Activated CD8-positive, alpha-beta memory T cell treated with anti-CD3 and anti-CD28 coated beads, Interleukin-2, amount 50 U/mL, for 1 hour (primary cell): ENCODE measurements at regions not wholly inside any gene's neighbourhood (a gene's known extent, or its start where the extent isn't known, plus 50 kb on each side); places are given as distances from the start of the nearest gene placed in this dataset.
"Not testable (repeated sequence)": the region's sequence is repeated elsewhere in the genome, so short reads cannot be mapped to it uniquely, and the experiment has no call there.

Experiments
- DNase-seq: peaks from one replicate; pipeline ENCODE4 v3.0.0-alpha.2; 2020; ENCODE audit errors: extremely low read depth

DNA sequence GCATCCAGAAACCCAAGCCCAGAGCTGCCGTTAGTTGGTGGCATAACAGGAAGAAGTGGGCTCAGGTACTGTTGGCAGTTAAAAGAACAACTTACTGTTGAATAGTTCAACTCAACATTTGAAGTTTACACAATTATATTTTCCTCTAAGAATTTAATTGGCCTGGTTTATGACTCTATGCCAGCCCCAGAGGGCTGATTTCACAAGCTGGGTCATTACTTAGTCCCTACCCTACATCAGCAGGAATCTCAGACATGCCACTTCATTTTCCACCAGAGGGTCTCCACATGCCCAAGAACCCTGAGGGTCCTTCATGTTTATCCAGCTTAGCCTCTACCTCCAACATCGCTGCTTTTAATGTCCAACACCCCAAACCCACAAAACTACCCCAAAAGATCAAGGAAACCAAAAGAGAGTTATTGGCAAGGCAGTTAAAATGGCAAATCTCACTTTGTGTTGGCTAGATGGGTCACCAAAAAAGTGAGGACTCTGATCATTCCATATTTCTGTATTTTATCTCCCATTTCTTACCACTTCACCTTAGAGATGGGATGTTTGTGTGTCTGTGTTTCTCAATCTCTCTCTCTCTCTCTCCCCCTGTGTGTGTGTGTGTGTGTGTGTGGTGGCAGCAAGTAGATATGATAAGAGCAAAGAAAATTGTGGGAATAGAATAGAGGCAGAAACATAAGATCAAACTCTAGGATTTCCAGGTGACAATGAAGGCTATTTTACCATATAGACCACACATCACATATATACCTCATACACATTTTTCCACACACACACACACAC is 112.5 kb upstream of the TBX18 start:
- DNase-seq, result no peak

DNA sequence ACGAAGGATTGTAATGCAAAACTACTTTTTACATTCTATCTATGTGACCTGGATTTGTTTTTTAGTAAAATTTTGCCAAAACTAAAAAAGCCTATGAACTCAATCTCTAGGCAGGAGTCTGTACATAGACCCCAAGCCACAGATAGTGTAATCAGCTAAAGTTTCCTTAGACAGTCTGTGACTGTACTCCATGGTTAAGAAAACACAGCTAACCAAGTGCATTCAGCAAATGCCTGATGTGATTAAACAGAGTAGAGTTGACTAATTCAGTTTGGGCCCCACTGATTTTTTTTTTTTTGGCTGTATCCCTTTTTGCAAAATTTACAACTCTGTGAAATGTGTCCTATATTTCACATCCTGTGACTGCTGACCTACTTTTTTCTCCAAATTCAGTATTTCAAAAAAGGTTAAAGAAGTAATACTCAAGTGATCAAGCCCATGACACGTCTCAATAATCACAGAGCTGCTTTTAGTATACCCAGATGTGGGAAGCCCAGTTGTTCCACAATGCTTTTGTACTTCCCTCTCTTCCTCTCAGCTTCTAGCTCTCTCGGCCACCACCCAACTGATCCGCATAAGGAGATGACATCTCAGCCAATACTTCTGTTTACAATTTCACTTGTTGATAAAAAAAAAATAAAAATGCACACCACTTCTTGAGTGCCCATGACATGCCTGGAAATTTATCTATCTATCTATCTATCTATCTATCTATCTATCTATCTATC is 108.8 kb upstream of the TBX18 start:
- DNase-seq, result no peak

DNA sequence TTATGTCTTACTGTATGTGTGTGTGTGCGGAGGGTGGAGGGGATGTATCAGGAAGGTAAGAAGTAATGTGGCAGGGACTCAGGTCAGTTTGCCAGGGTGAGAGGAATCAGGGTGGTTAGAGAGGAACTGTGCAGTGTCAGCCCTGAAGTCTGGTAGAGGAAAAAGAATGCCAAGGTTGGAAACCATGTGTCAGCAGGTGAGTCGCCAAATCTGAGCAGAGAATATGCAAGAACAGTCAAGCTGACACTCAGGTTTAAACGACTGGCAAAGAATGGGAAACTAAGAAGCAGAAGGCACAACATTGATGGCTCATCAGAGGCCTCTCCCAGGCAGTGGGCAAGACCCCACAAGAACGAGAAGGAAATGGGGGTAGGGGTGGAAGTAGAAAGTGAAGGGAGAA is 107.5 kb upstream of the TBX18 start:
- DNase-seq, result no peak

DNA sequence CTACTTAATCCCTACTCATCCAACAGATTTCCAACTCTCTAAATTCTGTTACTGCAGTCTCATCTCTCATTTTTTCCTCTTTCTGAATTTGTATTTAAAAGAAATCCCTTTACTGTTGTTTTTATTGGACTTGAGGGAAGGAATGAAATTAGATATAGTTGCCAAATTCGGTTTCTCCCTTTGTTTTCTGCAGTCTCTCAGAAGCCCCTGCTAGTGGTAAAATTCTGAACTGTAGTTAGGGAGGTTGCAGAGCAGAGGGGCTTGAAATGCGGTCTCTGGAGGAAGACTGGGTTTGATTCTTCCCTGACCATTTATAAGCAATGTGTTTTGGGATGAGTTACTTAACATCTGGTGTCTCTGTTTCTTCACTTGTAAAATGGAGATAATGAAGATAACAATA is 106.3 kb upstream of the TBX18 start:
- no peak for DNase-seq

DNA sequence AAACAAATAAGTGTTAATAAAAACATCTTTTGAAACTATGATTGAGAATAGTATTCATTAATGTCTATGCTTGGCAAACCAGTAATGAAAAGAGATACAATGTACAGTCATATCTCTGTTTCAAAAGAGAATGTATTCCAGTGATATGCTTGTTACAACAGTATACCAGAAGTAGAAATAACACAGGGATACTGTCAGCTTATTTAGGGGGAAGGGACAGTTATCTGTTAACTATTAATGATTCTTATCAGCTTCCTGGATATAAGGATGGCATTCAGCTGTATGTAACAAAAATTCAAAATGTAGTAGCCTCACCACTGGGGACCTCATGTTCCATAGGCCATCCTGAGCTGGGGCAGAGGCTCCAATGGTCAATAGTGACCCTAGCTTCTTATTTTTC is 103.8 kb upstream of the TBX18 start:
- DNase-seq, result no peak

DNA sequence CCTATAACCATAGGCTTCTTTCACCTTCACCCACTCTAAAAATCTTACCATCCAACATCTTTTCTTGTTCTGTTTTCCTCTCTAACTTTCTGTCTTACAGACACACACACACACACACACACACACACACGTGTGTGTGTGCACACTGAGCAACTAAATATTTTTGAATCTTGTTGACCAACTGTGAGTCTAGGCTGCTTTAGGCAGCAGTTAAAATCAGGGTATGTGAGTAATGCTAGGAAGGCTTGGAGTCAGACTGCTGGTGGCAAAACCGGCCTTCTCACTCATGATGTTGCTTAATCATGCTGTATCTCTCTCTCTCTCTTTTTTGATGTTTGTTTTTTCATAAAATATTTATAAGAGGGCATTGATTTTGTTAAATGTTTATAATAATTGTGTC is 103.1 kb upstream of the TBX18 start:
- DNase-seq, result no peak

DNA sequence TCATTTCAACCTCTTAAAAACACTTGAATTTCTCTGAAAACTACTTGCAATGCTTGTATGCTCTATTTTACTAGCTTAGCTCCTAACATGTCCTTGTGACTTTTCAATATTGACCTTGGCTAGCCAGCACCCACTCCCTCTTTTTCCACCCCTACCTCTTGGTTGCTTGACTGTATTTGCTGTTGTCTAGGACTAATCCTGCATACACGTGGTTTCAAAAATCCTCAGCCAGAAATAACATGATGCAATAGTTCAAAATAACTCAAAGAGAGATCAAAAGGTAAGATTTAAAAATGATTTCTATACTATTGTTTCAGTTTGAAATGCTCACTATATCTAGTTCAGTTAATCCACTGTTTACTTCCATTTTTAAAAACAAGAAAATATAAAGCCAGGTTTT is 102.3 kb upstream of the TBX18 start:
- no peak for DNase-seq

DNA sequence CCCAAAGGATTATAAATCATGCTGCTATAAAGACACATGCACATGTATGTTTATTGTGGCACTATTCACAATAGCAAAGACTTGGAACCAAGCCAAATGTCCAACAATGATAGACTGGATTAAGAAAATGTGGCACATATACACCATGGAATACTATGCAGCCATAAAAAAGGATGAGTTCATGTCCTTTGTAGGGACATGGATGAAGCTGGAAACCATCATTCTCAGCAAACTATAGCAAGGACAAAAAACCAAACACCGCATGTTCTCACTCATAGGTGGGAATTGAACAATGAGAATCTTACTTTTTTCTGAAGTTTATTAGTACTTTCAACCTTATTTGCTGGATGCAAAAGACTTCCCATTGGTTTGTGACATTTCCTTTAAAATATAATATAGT is 101.0 kb upstream of the TBX18 start:
- DNase-seq, result not testable (repeated sequence)

DNA sequence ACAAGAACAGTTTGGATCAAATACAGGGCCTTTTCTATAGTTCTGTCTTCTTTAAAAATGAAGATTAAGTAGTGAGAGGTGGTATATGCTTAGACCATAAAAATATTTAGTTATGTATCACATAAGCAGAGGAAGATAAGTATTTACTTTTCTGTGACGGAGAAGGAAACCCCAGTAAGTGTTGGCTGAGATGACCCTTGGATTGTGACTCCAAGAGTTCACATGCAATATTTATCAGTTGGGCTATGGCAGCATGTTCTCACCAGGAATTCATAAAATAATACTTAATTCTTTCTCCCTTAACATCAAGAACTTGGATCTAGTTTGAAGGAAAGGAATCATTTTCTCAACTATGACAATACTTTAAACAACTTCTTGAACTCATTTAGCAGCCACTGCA is 98.4 kb upstream of the TBX18 start:
- no peak for DNase-seq

DNA sequence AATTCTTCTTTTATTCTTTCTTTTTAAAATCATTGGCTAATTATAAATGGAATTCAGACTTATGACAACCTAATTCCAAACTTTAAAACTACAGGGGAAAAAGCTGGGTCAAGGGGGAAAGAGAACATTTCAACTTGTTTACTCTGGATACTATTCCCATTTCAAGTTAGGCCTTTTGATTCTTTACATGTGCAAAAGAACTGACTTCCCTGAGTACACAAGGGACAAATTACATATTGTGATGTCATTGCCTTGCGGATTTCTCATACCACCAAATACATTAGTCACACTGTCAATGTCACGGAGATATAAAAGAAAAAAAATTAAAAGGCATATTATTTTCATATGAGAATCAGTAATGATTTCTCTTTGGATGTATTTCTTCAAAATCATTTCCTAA is 96.5 kb upstream of the TBX18 start:
- no peak for DNase-seq

DNA sequence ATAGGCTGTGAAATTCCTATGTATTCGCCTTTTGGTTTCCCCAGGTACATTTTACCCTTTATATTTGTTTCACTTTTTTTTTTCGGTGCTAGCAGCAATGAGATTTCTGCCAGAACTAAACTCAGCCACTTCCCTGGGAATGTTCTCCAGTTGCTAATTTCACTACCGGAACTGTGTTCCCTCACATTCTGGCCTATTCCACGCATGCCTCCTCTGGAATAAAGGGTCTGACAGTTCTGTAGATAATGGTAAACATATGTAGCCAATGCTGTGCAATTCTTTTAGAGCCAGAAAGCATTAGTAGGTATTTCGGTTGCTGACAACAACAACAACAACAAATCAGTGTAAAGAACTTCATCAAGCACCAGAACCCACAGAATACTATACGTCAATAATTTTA is 96.1 kb upstream of the TBX18 start:
- DNase-seq, result no peak

DNA sequence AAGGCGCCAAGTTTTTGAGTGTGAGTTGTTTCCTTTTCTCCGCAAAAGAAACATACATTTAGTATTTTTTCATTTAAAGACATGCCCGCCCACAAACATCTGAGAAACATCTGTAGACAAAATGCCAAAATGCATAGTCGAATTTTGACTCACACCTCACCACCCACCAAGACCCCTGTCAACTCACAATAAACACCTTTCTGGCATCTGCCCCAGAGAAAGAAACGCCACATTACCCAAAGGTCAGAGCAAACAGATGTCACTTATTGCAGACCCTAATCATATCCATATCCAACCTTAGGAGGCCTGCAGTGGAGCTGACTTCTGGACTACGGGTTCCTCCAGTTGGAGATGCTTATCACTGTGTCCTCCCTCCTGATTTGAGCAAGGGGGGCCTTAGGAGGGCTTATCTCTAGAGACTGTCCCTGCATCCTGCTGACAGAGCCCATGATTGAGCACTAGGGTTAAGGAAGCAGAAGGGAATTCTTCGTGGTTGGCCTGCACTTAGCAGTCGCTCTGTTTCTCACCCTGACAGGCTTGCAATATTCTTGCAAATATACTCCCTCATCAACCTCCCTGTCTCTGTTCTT is 90.5 kb upstream of the TBX18 start:
- DNase-seq, result no peak

DNA sequence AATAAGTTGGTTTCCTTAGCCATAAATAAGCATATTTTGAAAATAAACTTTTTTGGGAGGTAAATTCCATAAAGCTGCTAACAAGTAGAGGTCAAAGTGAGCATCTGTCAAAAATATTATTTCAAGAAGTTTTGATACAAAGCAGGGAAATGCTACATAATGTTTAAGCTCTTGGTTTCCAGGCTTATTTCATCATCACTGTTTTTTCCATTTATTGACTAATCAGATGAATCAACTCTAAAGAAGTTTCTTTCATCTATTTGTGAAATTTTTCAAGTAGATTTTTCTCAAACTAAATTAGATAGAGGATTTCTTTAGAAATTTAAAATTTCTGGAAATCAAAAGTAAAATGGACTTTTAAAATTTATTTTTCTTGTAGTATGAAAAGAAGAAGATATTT is 89.5 kb upstream of the TBX18 start:
- no peak for DNase-seq

DNA sequence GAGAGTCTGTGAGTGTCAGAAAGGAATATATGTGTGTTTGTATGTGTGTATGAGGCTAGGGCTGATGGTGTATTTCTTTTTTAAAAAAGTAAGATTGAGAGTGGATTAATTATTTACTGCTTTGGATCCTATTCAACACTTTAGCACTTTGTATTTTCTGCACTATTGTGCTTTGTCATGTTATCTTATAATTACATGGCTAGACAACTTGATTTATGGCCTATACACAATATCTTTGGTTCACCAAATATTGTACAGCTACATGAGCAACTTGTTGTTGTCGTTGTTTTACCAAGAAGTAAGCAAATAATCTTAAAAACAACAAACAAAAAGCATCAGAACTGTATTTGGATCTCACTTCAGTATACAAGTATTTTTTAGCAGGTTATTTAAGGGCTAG is 84.6 kb upstream of the TBX18 start:
- no peak for DNase-seq

DNA sequence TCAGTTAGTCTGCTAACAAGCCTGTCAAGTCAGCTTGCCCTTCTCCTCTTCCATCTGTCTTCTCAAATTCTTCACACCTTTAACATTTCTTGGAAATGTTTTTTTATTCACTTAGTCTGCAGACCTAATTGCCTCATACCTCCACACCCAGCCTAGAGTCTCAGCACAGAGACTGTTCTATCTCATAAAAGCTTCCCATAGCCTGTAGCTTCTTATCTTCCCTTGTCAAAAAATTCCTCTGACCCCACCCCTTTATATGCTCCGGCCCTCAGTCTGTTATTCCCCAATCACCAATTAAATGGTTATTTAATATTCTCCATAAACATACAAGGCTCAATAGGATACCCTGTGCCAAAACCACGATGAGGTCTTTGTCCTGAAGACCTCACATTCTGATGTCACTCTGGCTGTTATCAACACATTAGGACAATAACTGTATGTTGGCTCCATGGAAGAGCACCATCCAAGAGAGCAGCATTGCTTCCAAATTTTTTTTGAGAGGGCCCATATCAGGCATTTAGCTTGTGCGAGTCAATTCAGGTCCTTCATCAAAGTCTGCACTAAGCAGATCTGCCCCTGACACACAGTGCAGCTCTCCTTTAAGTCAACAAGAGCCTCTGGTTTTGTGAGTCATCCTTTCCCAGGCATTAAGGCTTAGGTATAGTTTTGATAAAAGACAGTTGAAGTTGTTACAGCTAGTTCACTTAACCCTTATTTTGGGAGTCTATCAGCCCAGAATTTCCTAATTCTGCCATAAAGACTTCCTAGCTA is 83.2 kb upstream of the TBX18 start:
- no peak for DNase-seq

DNA sequence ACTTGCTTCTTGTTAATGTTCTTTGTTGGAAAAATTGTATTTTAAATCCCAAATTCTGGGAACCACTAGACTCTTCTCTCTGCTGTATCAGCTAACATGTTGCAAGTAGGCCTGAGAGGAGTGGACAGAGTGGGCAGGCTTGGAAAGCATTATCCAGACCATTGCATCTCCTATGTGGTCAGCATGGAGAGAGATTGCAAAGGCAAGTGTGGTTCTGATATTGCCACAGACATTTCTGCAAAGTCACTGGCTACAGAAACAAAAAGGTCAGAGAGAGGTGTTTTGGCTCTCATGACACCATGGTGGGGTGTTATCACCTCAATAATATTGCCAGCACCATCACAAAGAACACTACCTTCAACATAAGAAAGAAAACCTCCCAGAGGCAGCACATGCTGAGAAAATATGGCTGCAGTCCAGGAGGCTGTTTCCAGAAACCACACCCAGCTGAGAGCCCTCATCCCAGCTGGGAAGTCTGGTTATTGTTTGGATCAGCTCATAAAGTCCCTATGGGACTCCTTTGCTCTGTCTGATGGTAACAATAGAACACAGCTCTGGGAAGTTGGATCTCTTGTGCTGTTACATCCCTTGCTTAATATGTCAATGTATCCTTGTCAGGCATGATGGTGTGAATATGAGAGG is 78.2 kb upstream of the TBX18 start:
- DNase-seq, result no peak

DNA sequence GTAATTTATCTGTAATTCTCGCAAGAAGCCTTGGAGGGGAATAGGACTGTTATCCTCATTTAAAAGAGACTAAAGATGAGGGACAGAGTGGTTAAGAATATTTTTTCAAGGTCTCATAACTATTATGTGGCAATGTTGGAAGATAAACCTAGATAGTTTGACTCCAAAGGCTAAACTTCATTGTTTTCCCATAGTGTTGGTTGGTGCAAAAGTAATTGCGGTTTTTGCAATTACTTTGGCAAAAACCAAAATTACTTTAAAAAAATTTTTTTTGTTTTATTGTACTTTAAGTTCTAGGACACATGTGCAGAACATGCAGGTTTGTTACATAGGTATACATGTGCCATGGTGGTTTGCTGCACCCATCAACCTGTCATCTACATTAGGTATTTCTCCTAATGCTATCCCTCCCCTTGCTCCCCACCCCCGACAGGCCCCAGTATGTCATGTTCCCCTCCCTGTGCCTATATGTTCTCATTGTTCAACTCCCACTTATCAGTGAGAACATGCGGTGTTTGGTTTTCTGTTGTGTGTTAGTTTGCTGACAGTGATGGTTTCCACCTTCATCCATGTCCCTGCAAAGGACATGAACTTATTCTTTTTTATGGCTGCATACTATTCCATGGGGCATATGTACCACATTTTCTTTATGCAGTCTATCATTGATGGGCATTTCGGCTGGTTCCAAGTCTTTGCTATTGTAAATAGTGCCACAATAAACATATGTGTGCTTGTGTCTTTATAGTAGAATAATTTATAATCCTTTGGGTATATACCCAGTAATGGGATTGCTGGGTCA is 72.9 kb upstream of the TBX18 start:
- not testable (repeated sequence) for DNase-seq

DNA sequence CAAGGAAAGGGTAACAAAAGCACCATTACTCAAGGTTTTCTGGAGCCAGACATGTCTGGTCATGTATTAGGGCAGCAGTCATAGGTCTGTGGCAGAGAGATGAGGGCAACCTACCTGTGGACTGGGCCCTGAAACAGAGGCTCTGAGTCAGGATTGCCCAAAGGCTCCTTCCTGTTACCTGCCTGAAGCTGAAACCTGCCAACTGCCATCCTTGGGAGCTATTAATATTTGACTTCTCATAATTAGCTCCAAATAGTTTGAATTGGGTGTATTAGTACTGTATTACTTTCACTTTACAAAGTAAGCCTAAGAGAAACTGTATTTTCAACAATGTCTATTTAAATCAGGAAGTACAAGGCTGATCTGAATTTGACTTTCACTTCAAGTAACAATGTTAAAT is 72.0 kb upstream of the TBX18 start:
- DNase-seq, result no peak

DNA sequence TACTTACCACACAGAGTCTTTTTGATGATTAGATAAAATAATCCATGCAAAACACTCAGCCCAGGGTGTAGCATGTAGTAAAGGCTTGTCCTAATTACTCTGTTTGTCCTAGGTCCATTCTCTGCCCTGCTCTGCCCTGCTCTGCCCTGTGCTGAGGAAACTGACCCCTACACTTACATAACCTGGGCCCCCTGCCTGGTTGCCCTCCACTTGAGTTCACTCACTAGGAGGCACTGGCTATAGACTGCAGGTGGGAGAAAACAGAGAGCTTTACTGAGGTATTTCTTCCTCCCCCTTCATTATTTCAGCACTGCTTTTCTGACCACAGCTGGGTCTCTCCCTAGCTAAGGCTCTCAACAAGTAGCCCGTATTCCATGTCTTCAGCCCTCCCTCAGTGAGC is 70.9 kb upstream of the TBX18 start:
- no peak for DNase-seq

DNA sequence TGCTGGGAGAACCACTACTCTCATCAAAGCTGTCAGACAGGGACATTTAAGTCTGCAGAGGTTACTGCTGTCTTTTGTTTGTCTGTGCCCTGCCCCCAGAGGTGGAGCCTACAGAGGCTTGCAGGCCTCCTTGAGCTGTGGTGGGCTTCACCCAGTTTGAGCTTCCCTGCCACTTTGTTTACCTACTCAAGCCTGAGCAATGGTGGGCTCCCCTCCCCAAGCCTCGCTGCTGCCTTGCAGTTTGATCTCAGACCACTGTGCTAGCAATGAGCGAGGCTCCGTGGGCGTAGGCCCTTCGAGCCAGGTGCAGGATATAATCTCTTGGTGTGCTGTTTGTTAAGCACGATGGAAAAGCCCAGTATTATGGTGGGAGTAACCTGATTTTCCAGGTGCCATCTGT is 67.5 kb upstream of the TBX18 start:
- DNase-seq, result not testable (repeated sequence)

DNA sequence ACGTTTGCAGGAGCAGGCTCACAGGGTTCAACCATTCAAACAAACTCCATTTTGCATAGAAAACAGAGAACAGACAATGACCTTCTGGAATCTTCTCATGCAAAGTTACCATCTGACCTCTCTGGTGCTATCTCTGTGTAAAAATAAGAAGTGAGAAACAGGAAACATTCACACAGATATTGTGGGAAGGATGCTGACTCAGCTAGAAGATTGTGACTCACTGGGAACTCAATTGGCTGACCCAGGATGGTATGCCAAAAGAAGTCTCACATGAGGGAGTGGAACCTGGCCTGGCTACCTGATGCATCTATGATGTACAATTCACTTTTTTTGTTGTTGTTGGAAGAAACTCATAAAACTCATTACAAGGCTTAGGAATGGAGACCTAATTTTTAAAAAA is 61.1 kb upstream of the TBX18 start:
- DNase-seq, result no peak
